ENCODE measurements at regions not wholly inside any gene's neighbourhood (a gene's known extent, or its start where the extent isn't known, plus 50 kb on each side); places are given as distances from the start of the nearest gene placed in this dataset.

GRCh38 chrX:96445531-96446065 lies 239.0 kb upstream of the DIAPH2 start:
- no peak for TF ChIP-seq CTCF (optimal IDR thresholded peaks at IDR 0.05 in 1 of 3, IDR thresholded peaks at IDR 0.05 in 1 of 3, conservative IDR thresholded peaks at IDR 0.05 in 1 of 3; ENCODE audit: extremely low read depth in 1 of 3, insufficient read depth in 2 of 3, low read length in 3 of 3)
- TF ChIP-seq EZH2 (IDR thresholded peaks at IDR 0.05; ENCODE audit: low read length), result no peak

Measured in keratinocyte (primary cell).